Trophoblast cell (in vitro differentiated cells and primary cell): ENCODE measurements at regions not wholly inside any gene's neighbourhood (a gene's known extent, or its start where the extent isn't known, plus 50 kb on each side); places are given as distances from the start of the nearest gene placed in this dataset.
A peak's percentile ranks its signal among the peaks of the same experiment; 100 is the strongest.

ENCODE experiments used
- DNase-seq, 2 donors: peaks; one replicate each; pipeline ENCODE4 v3.0.0-alpha.2; 2016
- H2AFZ ChIP-seq: 2 replicates; pipeline ENCODE4 v1.6.1; 2013; ENCODE audit warnings: low read length, moderate library complexity, mild to moderate bottlenecking; ENCODE audit not compliant: insufficient read depth, poor library complexity
- H2AK5ac ChIP-seq: 2 replicates; pipeline ENCODE4 v1.6.1; 2013; ENCODE audit warnings: mild to moderate bottlenecking, low read length
- H2BK120ac ChIP-seq: 2 replicates; pipeline ENCODE4 v1.6.1; 2013; ENCODE audit warnings: low read length, mild to moderate bottlenecking, moderate library complexity; ENCODE audit not compliant: insufficient read depth, poor library complexity
- H2BK12ac ChIP-seq: 2 replicates; pipeline ENCODE4 v1.6.1; 2013; ENCODE audit warnings: mild to moderate bottlenecking, low read length, moderate library complexity
- H2BK5ac ChIP-seq: 2 replicates; pipeline ENCODE4 v1.6.1; 2013; ENCODE audit warnings: low read length, low read depth, moderate library complexity, mild to moderate bottlenecking; ENCODE audit not compliant: poor library complexity
- H3K14ac ChIP-seq: 2 replicates; pipeline ENCODE4 v1.6.1; 2013; ENCODE audit warnings: mild to moderate bottlenecking, low read length
- H3K18ac ChIP-seq: 2 replicates; pipeline ENCODE4 v1.6.1; 2013; ENCODE audit warnings: mild to moderate bottlenecking, low read length
- H3K23ac ChIP-seq: 2 replicates; pipeline ENCODE4 v1.6.1; 2013; ENCODE audit warnings: low read length
- H3K27ac ChIP-seq: 2 replicates; pipeline ENCODE4 v1.5.1; 2013; ENCODE audit warnings: low read depth, mild to moderate bottlenecking, inconsistent platforms, low read length, moderate library complexity
- H3K27me3 ChIP-seq: 2 replicates; pipeline ENCODE4 v1.6.1; 2013; ENCODE audit warnings: inconsistent platforms, mild to moderate bottlenecking, low read length, moderate library complexity; ENCODE audit not compliant: insufficient read depth
- H3K36me3 ChIP-seq, 2 experiments: 1 replicate in 1 of 2; 2 replicates in 1 of 2; pipeline ENCODE4 v1.6.1; 2013; ENCODE audit warnings: low read length in 2 of 2, mild to moderate bottlenecking in 2 of 2, moderate library complexity in 1 of 2; ENCODE audit not compliant: insufficient read depth in 2 of 2, control insufficient read depth in 1 of 2
- H3K4ac ChIP-seq: 2 replicates; pipeline ENCODE4 v1.6.1; 2013; ENCODE audit warnings: low read depth, mild to moderate bottlenecking, low read length, moderate library complexity
- H3K4me1 ChIP-seq, 2 experiments: 1 replicate in 1 of 2; 2 replicates in 1 of 2; pipeline ENCODE4 v1.6.1; 2013; ENCODE audit warnings: low read length in 2 of 2, mild to moderate bottlenecking in 2 of 2, moderate library complexity in 1 of 2; ENCODE audit not compliant: insufficient read depth in 2 of 2, control insufficient read depth in 1 of 2
- H3K4me2 ChIP-seq: 2 replicates; pipeline ENCODE4 v1.6.1; 2013; ENCODE audit warnings: inconsistent platforms, mild to moderate bottlenecking, low read length, moderate library complexity
- H3K4me3 ChIP-seq: 2 replicates; pipeline ENCODE4 v1.5.1; 2013; ENCODE audit warnings: mild to moderate bottlenecking, low read depth, low read length, inconsistent platforms
- H3K79me1 ChIP-seq: one replicate; pipeline ENCODE4 v1.6.1; 2013; ENCODE audit warnings: low read length
- H3K79me2 ChIP-seq: 2 replicates; pipeline ENCODE4 v1.6.1; 2013; ENCODE audit warnings: low read length, mild to moderate bottlenecking; ENCODE audit not compliant: control insufficient read depth, insufficient read depth, poor library complexity
- H3K9ac ChIP-seq: 2 replicates; pipeline ENCODE4 v1.6.1; 2013; ENCODE audit warnings: mild to moderate bottlenecking, low read length
- H3K9me3 ChIP-seq: 2 replicates; pipeline ENCODE4 v1.6.1; 2013; ENCODE audit warnings: low read depth, mild to moderate bottlenecking, control low read depth, inconsistent platforms, low read length; ENCODE audit not compliant: insufficient read depth
- H4K12ac ChIP-seq: 2 replicates; pipeline ENCODE4 v1.6.1; 2013; ENCODE audit warnings: low read depth, mild to moderate bottlenecking, low read length, moderate library complexity
- H4K8ac ChIP-seq: 2 replicates; pipeline ENCODE4 v1.6.1; 2013; ENCODE audit warnings: low read depth, mild to moderate bottlenecking, low read length, moderate library complexity
- H4K91ac ChIP-seq: one replicate; pipeline ENCODE4 v1.6.1; 2013; ENCODE audit warnings: low read depth, mild to moderate bottlenecking, low read length, moderate library complexity
- WGBS: extraction: QIAGEN DNeasy Blood & Tissue Kit; methylation state at CpG from one replicate; pipeline ENCODE4 v1.1.7; 2013; ENCODE audit warnings: missing lambda C conversion rate; ENCODE audit not compliant: insufficient read length, insufficient coverage; ENCODE audit errors: extremely low coverage; 5-methylcytosine and 5-hydroxymethylcytosine counted together

- Histone ChIP-seq H3K23ac (no peak overlapping the region), H3K9me3 (no peaks in the 10 kb centered on the region), H3K36me3 (no peaks in the 10 kb centered on the region), H3K4ac (no peak overlapping the region), H3K79me2 (no peaks in the 10 kb centered on the region), H2BK5ac (no peak overlapping the region), H4K91ac (no peak overlapping the region), H4K12ac (no peak overlapping the region), H3K4me2 (no peak overlapping the region), H2BK12ac (no peak overlapping the region), H3K79me1 (no peaks in the 10 kb centered on the region), H3K4me1 (peaks cover 0 to 2% of the 10 kb centered on the region in 2 experiments), H3K27me3 (no peaks in the 10 kb centered on the region), H4K8ac (no peak overlapping the region), H2AK5ac (no peak overlapping the region), H2BK120ac (no peak overlapping the region), H3K27ac (no peak overlapping the region), H2AFZ (no peak overlapping the region), H3K4me3 (no peak overlapping the region), H3K14ac (no peak overlapping the region), H3K9ac (no peak overlapping the region), H3K18ac (no peak overlapping the region)
- WGBS = no CpG with 5 or more reads among the region's 1 CpG
- DNase-seq = no peak
Observed at GRCh38 chr16:61309386-61309785, 726.9 kb downstream of the CDH8 start.

GRCh38 chr16:61306204-61306603 lies 730.0 kb downstream of the CDH8 start:
- H4K91ac ChIP-seq = no peak overlapping the region
- H3K36me3 ChIP-seq = no peaks in the 10 kb centered on the region
- no peaks in the 10 kb centered on the region for H3K4me1 ChIP-seq
- H3K4me2 ChIP-seq = no peak overlapping the region
- H2BK5ac ChIP-seq = no peak overlapping the region
- H2AFZ ChIP-seq = no peak overlapping the region
- no peak overlapping the region for H3K4ac ChIP-seq
- H2BK120ac ChIP-seq = no peak overlapping the region
- H3K23ac ChIP-seq = no peak overlapping the region
- H2AK5ac ChIP-seq = no peak overlapping the region
- no peak overlapping the region for H3K27ac ChIP-seq
- no peak overlapping the region for H3K14ac ChIP-seq
- no peak overlapping the region for H3K18ac ChIP-seq
- H3K79me1 ChIP-seq = no peaks in the 10 kb centered on the region
- no peaks in the 10 kb centered on the region for H3K9me3 ChIP-seq
- no peaks in the 10 kb centered on the region for H3K27me3 ChIP-seq
- no peak overlapping the region for H4K8ac ChIP-seq
- no peak overlapping the region for H3K4me3 ChIP-seq
- DNase-seq = no peak
- H3K79me2 ChIP-seq = no peaks in the 10 kb centered on the region
- WGBS = no CpG with 5 or more reads among the region's 6 CpGs
- H3K9ac ChIP-seq = no peak overlapping the region
- no peak overlapping the region for H2BK12ac ChIP-seq
- H4K12ac ChIP-seq = no peak overlapping the region

DNA sequence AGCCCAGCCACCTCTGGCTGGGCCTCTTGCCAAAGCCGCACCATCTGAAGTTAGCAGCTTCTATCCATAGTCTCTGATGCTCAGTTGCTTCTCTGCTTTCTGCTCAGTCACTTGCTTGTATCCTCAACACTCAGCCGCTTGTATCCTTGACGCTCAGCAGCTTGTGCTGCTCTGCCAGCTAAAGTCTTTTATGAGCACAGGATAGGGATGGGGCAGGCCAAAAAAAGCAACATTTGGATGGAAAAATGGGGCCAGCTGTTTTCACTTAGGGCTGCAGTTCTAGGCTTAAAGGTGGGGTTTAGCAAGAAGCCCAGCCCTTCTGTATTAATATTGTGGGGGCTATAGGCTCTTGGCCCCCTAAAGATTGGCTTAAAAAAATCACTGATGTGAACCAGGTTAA lies 739.4 kb downstream of the CDH8 start:
- H3K9me3 ChIP-seq = no peaks in the 10 kb centered on the region
- H3K4me3 ChIP-seq = no peak overlapping the region
- H3K4ac ChIP-seq = no peak overlapping the region
- no peak overlapping the region for H2BK5ac ChIP-seq
- H3K9ac ChIP-seq = no peak overlapping the region
- no peak overlapping the region for H3K27ac ChIP-seq
- H4K91ac ChIP-seq = no peak overlapping the region
- H3K23ac ChIP-seq = no peak overlapping the region
- H3K14ac ChIP-seq = no peak overlapping the region
- no CpG with 5 or more reads among the region's 3 CpGs for WGBS
- H3K18ac ChIP-seq = no peak overlapping the region
- no peaks in the 10 kb centered on the region for H3K27me3 ChIP-seq
- no peaks in the 10 kb centered on the region for H3K79me1 ChIP-seq
- no peaks in the 10 kb centered on the region for H3K79me2 ChIP-seq
- H3K4me1 ChIP-seq = peaks cover 3% of the 10 kb centered on the region in 2 experiments
- no peak overlapping the region for H2AFZ ChIP-seq
- H3K4me2 ChIP-seq = no peak overlapping the region
- no peak overlapping the region for H4K12ac ChIP-seq
- no peak for DNase-seq
- no peaks in the 10 kb centered on the region for H3K36me3 ChIP-seq
- H4K8ac ChIP-seq = no peak overlapping the region
- H2BK12ac ChIP-seq = no peak overlapping the region
- no peak overlapping the region for H2BK120ac ChIP-seq
- H2AK5ac ChIP-seq = no peak overlapping the region

DNA sequence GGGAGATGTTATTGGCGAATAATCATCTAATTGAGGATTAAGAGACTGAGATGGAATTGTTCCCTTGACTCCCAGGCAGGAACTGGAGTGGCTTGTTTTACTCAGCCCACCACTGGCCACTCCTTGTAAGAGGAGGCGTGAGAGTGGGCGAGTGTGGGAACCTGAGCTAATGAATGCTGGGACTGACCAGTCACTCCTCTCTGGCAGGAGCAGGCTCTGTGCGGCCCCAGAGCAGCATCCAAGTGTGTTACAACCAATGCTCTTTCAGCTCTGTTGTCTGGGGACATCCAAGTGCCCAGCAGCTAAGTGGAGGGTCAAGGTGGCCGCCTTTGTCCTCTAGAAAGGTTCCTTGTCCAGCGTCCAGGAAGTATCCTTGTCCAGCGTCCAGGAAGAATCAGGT lies 739.9 kb downstream of the CDH8 start:
- Histone ChIP-seq H3K79me1 (no peaks in the 10 kb centered on the region), H3K4me2 (no peak overlapping the region), H3K79me2 (no peaks in the 10 kb centered on the region), H4K91ac (peak overlapping the region; percentile 57), H2BK12ac (no peak overlapping the region), H2AK5ac (no peak overlapping the region), H3K36me3 (no peaks in the 10 kb centered on the region), H3K27me3 (no peaks in the 10 kb centered on the region), H2BK5ac (no peak overlapping the region), H4K12ac (no peak overlapping the region), H3K4ac (no peak overlapping the region), H3K14ac (no peak overlapping the region), H3K9ac (no peak overlapping the region), H3K4me3 (no peak overlapping the region), H2BK120ac (peak overlapping the region; percentile 49), H3K23ac (no peak overlapping the region), H3K27ac (no peak overlapping the region), H3K9me3 (no peaks in the 10 kb centered on the region), H4K8ac (peak overlapping the region; percentile 2), H3K4me1 (peaks cover 3% of the 10 kb centered on the region in 2 experiments), H3K18ac (no peak overlapping the region), H2AFZ (no peak overlapping the region)
- no peak for DNase-seq
- no CpG with 5 or more reads among the region's 7 CpGs for WGBS
